Neural cell (in vitro differentiated cells): ENCODE measurements at regions not wholly inside any gene's neighbourhood (a gene's known extent, or its start where the extent isn't known, plus 50 kb on each side); places are given as distances from the start of the nearest gene placed in this dataset.

Source experiments
- EP300 ChIP-seq: fragments of 450-650 bp; conservative IDR thresholded peaks from 2 replicates; pipeline ENCODE4 v1.6.1; 2014; ENCODE audit warnings: antibody characterized with exemption, mild to moderate bottlenecking, moderate library complexity; ENCODE audit not compliant: poor library complexity, severe bottlenecking
- RAD21 ChIP-seq: fragments of 450-650 bp; conservative IDR thresholded peaks from 2 replicates; pipeline ENCODE4 v1.6.1; 2014; ENCODE audit warnings: antibody characterized with exemption, mild to moderate bottlenecking, moderate library complexity
- SMC3 ChIP-seq: fragments of 450-650 bp; conservative IDR thresholded peaks from 2 replicates; pipeline ENCODE4 v1.6.1; 2014; ENCODE audit warnings: antibody characterized with exemption, mild to moderate bottlenecking, moderate library complexity; ENCODE audit not compliant: poor library complexity
- TAF1 ChIP-seq: IDR thresholded peaks from 2 replicates; pipeline ENCODE4 v1.6.1; 2012; ENCODE audit warnings: low read depth
- TF ChIP-seq, protein P1 (sequence below): fragments of 450-650 bp; IDR thresholded peaks from 2 replicates; pipeline ENCODE4 v1.5.1; 2014; ENCODE audit warnings: antibody characterized with exemption, mild to moderate bottlenecking, moderate library complexity; ENCODE audit not compliant: poor library complexity, severe bottlenecking
- TF ChIP-seq, protein P2 (sequence below): IDR thresholded peaks from 2 replicates; pipeline ENCODE4 v1.6.1; 2012; ENCODE audit warnings: borderline replicate concordance

DNA sequence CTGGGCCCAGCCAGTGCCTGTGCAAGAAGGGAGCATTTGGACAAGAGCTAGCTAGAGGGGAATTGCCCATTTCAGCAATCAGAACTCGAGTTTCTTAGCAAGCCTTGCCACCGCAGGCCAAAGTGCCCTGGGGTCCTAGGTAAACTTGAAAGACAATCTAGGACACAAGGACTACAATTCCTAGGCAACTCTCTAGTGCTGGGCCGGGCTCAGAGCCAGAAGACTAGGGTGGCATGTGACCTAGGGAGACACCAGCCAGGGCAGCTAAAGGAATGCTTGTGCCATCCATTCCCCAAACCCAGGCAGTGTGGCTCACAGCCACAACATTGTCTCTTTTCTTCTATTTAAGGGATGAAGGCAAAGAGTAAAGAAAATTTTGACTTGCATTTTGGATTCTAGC lies 205.0 kb downstream of the BMP4 start:
- TF ChIP-seq, protein P1, sequence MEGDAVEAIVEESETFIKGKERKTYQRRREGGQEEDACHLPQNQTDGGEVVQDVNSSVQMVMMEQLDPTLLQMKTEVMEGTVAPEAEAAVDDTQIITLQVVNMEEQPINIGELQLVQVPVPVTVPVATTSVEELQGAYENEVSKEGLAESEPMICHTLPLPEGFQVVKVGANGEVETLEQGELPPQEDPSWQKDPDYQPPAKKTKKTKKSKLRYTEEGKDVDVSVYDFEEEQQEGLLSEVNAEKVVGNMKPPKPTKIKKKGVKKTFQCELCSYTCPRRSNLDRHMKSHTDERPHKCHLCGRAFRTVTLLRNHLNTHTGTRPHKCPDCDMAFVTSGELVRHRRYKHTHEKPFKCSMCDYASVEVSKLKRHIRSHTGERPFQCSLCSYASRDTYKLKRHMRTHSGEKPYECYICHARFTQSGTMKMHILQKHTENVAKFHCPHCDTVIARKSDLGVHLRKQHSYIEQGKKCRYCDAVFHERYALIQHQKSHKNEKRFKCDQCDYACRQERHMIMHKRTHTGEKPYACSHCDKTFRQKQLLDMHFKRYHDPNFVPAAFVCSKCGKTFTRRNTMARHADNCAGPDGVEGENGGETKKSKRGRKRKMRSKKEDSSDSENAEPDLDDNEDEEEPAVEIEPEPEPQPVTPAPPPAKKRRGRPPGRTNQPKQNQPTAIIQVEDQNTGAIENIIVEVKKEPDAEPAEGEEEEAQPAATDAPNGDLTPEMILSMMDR, result no peak
- no peak for TF ChIP-seq EP300
- TF ChIP-seq, protein P2, sequence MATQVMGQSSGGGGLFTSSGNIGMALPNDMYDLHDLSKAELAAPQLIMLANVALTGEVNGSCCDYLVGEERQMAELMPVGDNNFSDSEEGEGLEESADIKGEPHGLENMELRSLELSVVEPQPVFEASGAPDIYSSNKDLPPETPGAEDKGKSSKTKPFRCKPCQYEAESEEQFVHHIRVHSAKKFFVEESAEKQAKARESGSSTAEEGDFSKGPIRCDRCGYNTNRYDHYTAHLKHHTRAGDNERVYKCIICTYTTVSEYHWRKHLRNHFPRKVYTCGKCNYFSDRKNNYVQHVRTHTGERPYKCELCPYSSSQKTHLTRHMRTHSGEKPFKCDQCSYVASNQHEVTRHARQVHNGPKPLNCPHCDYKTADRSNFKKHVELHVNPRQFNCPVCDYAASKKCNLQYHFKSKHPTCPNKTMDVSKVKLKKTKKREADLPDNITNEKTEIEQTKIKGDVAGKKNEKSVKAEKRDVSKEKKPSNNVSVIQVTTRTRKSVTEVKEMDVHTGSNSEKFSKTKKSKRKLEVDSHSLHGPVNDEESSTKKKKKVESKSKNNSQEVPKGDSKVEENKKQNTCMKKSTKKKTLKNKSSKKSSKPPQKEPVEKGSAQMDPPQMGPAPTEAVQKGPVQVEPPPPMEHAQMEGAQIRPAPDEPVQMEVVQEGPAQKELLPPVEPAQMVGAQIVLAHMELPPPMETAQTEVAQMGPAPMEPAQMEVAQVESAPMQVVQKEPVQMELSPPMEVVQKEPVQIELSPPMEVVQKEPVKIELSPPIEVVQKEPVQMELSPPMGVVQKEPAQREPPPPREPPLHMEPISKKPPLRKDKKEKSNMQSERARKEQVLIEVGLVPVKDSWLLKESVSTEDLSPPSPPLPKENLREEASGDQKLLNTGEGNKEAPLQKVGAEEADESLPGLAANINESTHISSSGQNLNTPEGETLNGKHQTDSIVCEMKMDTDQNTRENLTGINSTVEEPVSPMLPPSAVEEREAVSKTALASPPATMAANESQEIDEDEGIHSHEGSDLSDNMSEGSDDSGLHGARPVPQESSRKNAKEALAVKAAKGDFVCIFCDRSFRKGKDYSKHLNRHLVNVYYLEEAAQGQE, result no peak
- TF ChIP-seq TAF1, result no peak
- TF ChIP-seq RAD21, result no peak
- no peak for TF ChIP-seq SMC3
